ENCODE measurements at regions not wholly inside any gene's neighbourhood (a gene's known extent, or its start where the extent isn't known, plus 50 kb on each side); places are given as distances from the start of the nearest gene placed in this dataset.

DNA sequence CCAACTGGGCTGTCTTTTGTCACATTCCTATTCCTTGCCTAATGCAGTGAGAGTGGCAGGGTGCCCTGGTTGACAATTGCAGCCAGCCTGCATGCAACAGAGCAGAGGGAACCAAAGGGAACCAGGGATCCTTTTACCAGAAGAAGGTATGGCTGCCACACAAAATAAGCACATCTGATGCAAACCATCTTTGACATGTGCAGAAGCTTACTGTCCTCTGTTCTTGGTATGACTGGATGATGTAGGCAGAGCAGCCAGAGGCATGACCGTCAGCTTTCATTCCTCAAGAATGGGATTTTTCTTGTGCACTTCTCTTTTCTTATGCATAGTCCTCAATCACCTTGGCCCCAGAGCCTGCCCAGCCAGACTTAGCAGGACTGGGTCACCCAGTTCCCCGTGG is 116.1 kb downstream of the UQCRFS1 start:
- Histone ChIP-seq H3K36me3 (ENCODE audit: insufficient read depth, low read length) (no peaks in the 10 kb centered on the region), H3K4me1 (ENCODE audit: control insufficient read depth, insufficient read depth, low read length) (peaks cover 20% of the 10 kb centered on the region), H3K4me3 (ENCODE audit: low read length) (no peak overlapping the region), H3K4me2 (ENCODE audit: low read length) (no peak overlapping the region), H3K27me3 (ENCODE audit: control insufficient read depth, insufficient read depth, low read length) (no peaks in the 10 kb centered on the region), H3K9me3 (replicated peaks; ENCODE audit: low read length) (no peaks in the 10 kb centered on the region), H3K9ac (ENCODE audit: low read depth, low read length) (no peak overlapping the region)

DNA sequence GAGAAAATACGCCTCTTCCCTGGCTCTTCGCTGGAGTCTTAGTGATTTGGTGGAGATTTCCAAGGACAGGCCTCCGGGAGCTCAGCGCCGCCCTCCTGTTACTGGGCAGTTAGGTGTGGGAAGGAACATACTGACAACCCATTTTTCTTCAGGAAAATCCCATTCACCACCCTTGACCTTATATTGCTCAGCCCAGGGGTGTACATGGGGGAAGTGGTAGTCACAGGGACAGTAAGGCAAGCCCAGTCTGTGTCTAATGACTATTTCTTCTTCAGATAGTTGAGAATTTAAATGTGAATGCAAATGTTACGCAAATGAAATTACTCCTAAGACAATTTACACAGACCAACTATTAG is 119.4 kb downstream of the UQCRFS1 start:
- H3K4me3 ChIP-seq (ENCODE audit: low read length), result no peak overlapping the region
- peaks cover 7% of the 10 kb centered on the region for H3K4me1 ChIP-seq (ENCODE audit: control insufficient read depth, insufficient read depth, low read length)
- peaks cover 7% of the 10 kb centered on the region for H3K27me3 ChIP-seq (ENCODE audit: control insufficient read depth, insufficient read depth, low read length)
- H3K9me3 ChIP-seq (replicated peaks; ENCODE audit: low read length), result no peaks in the 10 kb centered on the region
- no peak overlapping the region for H3K4me2 ChIP-seq (ENCODE audit: low read length)
- no peaks in the 10 kb centered on the region for H3K36me3 ChIP-seq (ENCODE audit: insufficient read depth, low read length)
- no peak overlapping the region for H3K9ac ChIP-seq (ENCODE audit: low read depth, low read length)

DNA sequence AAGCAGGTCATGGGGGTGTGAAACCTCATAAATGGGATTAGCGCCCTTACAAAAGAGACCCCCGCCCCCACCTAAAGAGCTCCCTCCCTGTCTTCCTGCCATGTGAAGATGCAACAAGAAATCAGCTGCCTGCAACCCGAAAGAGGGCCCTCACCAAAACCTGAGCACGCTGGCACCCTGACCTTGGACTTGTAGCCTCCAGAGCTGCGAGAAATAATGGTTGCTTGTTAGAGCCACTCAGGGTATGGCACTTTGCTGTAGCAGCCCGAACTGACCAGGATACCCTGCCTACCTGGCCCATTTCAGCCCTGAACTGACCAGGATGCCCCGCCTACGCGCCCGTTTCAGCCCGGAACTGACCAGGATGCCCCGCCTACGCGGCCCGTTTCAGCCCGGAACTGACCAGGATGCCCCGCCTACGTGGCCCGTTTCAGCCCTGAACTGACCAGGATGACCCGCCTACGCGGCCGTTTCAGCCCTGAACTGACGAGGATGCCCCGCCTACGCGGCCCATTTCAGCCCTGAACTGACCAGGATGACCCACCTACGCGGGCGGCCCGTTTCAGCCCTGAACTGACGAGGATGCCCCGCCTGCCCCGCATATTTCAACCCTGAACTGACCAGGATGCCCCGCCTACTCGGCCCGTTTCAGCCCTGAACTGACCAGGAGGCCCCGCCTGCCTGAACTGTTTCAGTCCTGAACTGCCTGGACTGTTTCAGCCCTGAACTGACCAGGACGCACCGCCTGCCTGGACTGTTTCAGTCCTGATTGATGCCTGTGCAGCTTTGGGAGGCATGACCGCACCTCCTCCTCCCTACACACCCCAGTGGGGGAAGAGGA is 120.0 kb downstream of the UQCRFS1 start:
- Histone ChIP-seq H3K4me3 (ENCODE audit: low read length) (no peak overlapping the region), H3K36me3 (ENCODE audit: insufficient read depth, low read length) (no peaks in the 10 kb centered on the region), H3K4me1 (ENCODE audit: control insufficient read depth, insufficient read depth, low read length) (peaks cover 1% of the 10 kb centered on the region), H3K9me3 (replicated peaks; ENCODE audit: low read length) (no peaks in the 10 kb centered on the region), H3K9ac (ENCODE audit: low read depth, low read length) (no peak overlapping the region), H3K27me3 (ENCODE audit: control insufficient read depth, insufficient read depth, low read length) (peaks cover 7% of the 10 kb centered on the region), H3K4me2 (ENCODE audit: low read length) (no peak overlapping the region)

DNA sequence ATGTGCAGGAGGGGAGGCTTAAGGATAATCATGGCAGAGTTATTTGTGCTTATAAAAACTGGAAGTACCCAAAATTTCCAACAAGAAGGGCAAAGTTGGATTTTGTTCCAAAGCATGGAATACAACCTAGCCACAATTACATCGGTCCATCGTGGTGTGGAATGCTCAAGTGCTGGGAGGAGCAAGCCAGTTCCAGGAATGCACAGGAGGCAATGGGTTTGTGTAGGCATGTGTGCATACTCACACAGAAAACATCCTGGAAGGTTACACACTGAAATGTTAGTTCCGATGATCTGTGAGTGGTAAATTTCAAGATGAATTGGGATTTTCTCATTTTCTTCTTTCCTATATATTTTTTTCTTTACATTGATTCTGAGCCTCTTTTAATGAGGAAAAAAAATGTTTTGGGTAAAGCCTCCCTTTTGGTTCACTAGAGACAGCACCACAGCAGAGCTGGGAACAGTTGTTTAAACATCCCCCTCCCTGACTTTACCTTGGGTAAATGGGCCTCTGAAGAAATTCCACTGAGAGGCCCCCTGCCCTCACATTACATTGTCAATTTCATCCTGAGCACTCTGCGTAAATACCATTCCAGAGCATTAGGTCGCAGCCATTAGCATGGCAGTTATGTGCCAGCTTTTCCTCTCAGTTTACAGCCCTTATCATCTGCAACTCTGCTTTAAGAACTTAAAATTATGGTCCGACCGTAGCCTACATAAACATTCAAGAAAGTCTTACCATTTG is 122.0 kb downstream of the UQCRFS1 start:
- Histone ChIP-seq H3K9ac (ENCODE audit: low read depth, low read length) (no peak overlapping the region), H3K9me3 (replicated peaks; ENCODE audit: low read length) (no peaks in the 10 kb centered on the region), H3K27me3 (ENCODE audit: control insufficient read depth, insufficient read depth, low read length) (peaks cover 7% of the 10 kb centered on the region), H3K4me2 (ENCODE audit: low read length) (no peak overlapping the region), H3K36me3 (ENCODE audit: insufficient read depth, low read length) (no peaks in the 10 kb centered on the region), H3K4me3 (ENCODE audit: low read length) (no peak overlapping the region), H3K4me1 (ENCODE audit: control insufficient read depth, insufficient read depth, low read length) (no peaks in the 10 kb centered on the region)

DNA sequence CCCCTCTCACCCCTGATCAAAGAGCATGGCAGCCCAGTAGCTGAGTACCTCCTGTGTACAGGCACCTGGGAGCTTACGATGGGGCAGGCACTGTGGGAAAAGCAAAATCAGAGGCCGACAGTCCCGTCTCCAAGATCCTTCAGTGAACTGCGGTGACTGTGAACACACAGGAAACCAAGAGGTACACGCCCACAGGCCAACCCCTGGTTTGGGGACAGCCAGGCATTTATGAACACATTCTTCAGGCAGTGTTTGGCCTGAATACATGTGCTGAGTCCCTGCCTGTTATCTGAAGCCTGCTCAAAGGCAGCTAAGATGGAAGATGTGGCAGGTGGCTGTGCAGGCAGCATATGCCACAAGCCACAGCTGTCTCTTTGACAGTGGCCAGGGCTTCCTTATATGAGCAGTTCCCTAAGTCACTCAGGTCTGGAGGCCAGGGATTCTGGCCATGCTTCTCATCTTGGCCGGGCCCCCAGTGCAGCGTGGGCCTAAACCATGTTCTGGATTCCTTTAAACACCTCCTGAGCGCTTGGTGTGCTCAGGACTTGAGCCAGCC is 123.6 kb downstream of the UQCRFS1 start:
- Histone ChIP-seq H3K27me3 (ENCODE audit: control insufficient read depth, insufficient read depth, low read length) (peaks cover 14% of the 10 kb centered on the region), H3K4me3 (ENCODE audit: low read length) (no peak overlapping the region), H3K9ac (ENCODE audit: low read depth, low read length) (no peak overlapping the region), H3K4me2 (ENCODE audit: low read length) (no peak overlapping the region), H3K36me3 (ENCODE audit: insufficient read depth, low read length) (no peaks in the 10 kb centered on the region), H3K9me3 (replicated peaks; ENCODE audit: low read length) (no peaks in the 10 kb centered on the region), H3K4me1 (ENCODE audit: control insufficient read depth, insufficient read depth, low read length) (no peaks in the 10 kb centered on the region)

DNA sequence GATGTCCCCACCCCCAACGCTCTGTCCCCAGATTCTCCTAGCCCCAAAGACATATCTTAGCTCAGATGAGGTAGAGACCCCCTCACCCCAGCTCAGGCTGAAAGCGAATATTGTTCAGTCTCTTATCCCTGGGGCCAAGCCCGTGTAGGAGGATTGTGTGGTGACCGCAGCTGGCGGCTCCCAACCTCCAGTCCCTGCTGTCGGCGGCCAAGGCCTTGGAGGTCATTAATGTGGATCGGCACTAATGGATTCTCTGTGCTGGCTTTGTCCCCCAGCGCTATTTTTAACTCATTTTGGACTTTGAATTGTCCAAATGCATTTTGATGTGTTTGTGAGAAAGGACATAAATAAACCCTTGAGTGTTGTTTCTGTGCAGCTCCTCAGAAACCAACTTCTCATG is 124.2 kb downstream of the UQCRFS1 start:
- Histone ChIP-seq H3K4me1 (ENCODE audit: control insufficient read depth, insufficient read depth, low read length) (no peaks in the 10 kb centered on the region), H3K9ac (ENCODE audit: low read depth, low read length) (no peak overlapping the region), H3K36me3 (ENCODE audit: insufficient read depth, low read length) (no peaks in the 10 kb centered on the region), H3K4me3 (ENCODE audit: low read length) (no peak overlapping the region), H3K9me3 (replicated peaks; ENCODE audit: low read length) (no peaks in the 10 kb centered on the region), H3K27me3 (ENCODE audit: control insufficient read depth, insufficient read depth, low read length) (peaks cover 19% of the 10 kb centered on the region), H3K4me2 (ENCODE audit: low read length) (no peak overlapping the region)

DNA sequence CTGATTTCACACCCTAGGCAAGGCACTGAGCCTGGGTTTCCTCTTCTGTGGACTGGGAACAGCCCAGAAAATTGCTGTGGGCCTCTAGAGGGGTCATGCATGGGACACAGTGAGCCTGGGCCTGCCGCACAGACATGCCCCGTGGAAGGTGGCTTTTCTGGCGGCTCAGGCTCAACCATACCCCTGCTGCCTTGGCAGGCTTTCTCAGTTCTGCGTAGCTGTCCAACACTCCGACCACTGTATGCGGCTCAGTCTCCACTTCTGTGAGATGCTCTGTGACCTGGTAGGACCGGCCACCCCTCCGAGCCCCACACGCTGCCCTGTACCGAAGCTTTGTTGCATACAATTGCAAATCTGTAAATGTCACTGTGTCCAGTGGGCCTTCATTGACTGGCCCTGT is 126.3 kb downstream of the UQCRFS1 start:
- no peak overlapping the region for H3K4me3 ChIP-seq (ENCODE audit: low read length)
- no peaks in the 10 kb centered on the region for H3K4me1 ChIP-seq (ENCODE audit: control insufficient read depth, insufficient read depth, low read length)
- H3K9me3 ChIP-seq (replicated peaks; ENCODE audit: low read length), result no peaks in the 10 kb centered on the region
- no peak overlapping the region for H3K9ac ChIP-seq (ENCODE audit: low read depth, low read length)
- H3K36me3 ChIP-seq (ENCODE audit: insufficient read depth, low read length), result no peaks in the 10 kb centered on the region
- H3K27me3 ChIP-seq (ENCODE audit: control insufficient read depth, insufficient read depth, low read length), result peaks cover 25% of the 10 kb centered on the region
- H3K4me2 ChIP-seq (ENCODE audit: low read length), result no peak overlapping the region

DNA sequence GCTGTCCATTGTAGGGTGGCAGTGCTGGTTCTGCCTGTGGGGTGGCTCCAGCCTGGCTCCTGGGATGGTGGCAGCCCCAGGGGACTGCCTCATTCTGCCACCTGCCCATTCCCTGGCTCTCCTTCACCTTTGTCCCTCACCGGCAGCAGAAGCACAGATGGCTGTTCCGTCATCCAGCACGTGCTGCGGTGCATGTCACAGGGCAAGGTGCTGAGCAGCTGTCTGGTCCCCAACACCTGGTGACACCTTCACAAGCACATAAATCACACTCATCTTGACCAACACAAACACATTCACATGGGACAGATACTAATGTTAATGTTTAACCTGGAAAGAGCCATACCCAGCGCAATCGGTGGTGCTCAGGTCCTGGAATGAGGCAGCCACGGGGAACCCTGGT is 126.8 kb downstream of the UQCRFS1 start:
- Histone ChIP-seq H3K4me2 (ENCODE audit: low read length) (no peak overlapping the region), H3K9me3 (replicated peaks; ENCODE audit: low read length) (no peaks in the 10 kb centered on the region), H3K9ac (ENCODE audit: low read depth, low read length) (no peak overlapping the region), H3K27me3 (ENCODE audit: control insufficient read depth, insufficient read depth, low read length) (peaks cover 25% of the 10 kb centered on the region), H3K4me3 (ENCODE audit: low read length) (no peak overlapping the region), H3K36me3 (ENCODE audit: insufficient read depth, low read length) (no peaks in the 10 kb centered on the region), H3K4me1 (ENCODE audit: control insufficient read depth, insufficient read depth, low read length) (no peaks in the 10 kb centered on the region)

DNA sequence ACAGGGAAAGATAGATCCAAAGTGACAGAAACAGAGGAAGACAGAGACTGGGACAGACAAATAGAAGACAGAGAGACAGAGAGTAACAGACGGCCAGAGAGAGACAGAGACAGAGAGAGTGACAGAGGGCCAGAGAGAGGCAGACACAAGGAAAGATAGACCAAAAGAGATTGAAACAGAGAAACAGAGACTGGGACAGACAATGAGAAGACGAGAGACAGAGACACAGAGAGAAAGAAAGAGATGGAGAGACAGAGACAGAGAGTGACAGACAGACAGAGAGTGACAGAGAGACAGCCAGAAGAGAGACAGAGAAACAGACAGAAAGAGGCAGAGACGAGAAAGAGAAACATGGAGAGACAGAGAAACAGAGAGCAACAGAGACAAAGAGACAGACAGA is 127.3 kb downstream of the UQCRFS1 start:
- Histone ChIP-seq H3K4me1 (ENCODE audit: control insufficient read depth, insufficient read depth, low read length) (no peaks in the 10 kb centered on the region), H3K9ac (ENCODE audit: low read depth, low read length) (no peak overlapping the region), H3K4me2 (ENCODE audit: low read length) (no peak overlapping the region), H3K27me3 (ENCODE audit: control insufficient read depth, insufficient read depth, low read length) (peaks cover 28% of the 10 kb centered on the region), H3K9me3 (replicated peaks; ENCODE audit: low read length) (no peaks in the 10 kb centered on the region), H3K36me3 (ENCODE audit: insufficient read depth, low read length) (no peaks in the 10 kb centered on the region), H3K4me3 (ENCODE audit: low read length) (no peak overlapping the region)

DNA sequence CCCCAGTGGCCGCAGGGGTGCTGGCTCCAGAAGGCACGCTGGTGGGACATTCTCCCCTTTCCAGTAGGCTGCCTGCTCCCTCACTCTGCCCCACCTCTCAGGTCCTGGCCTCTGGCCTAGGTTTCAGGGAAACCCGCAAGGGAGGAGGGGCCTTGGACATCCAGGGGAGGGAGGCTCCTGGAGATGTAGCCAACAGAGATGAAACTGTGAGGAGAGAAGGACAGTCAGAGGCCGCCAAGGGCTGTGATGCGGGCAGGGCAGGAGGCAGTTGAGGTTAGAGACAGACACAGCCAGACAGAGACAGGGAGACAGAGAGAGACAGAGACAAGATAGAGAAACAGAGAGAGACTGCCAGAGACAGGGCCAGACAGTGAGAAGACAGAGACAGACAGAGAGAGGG is 127.7 kb downstream of the UQCRFS1 start:
- Histone ChIP-seq H3K27me3 (ENCODE audit: control insufficient read depth, insufficient read depth, low read length) (peaks cover 28% of the 10 kb centered on the region), H3K4me1 (ENCODE audit: control insufficient read depth, insufficient read depth, low read length) (no peaks in the 10 kb centered on the region), H3K36me3 (ENCODE audit: insufficient read depth, low read length) (no peaks in the 10 kb centered on the region), H3K9ac (ENCODE audit: low read depth, low read length) (no peak overlapping the region), H3K9me3 (replicated peaks; ENCODE audit: low read length) (no peaks in the 10 kb centered on the region), H3K4me2 (ENCODE audit: low read length) (no peak overlapping the region), H3K4me3 (ENCODE audit: low read length) (no peak overlapping the region)

DNA sequence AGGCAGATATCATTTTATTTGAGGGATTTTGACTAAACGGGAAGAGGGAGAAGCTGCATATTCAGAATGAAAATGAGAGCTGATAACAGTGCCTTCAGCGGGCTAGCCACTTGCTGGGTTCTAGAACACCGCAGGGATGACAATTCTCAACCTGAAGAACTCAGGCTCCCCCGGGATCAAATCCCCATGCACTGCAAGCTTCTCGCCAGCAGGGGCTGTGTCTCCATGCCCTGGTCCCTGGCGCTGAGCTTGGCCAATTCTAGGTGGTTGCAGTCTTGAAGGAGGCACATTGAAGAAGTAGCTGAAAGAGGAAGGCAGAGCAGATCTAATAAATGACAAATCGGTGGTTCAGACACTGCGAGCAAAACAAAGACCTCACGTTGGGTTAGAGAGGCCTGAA is 128.7 kb downstream of the UQCRFS1 start:
- Histone ChIP-seq H3K9ac (ENCODE audit: low read depth, low read length) (no peak overlapping the region), H3K4me3 (ENCODE audit: low read length) (no peak overlapping the region), H3K36me3 (ENCODE audit: insufficient read depth, low read length) (no peaks in the 10 kb centered on the region), H3K27me3 (ENCODE audit: control insufficient read depth, insufficient read depth, low read length) (peaks cover 26% of the 10 kb centered on the region), H3K9me3 (replicated peaks; ENCODE audit: low read length) (no peaks in the 10 kb centered on the region), H3K4me1 (ENCODE audit: control insufficient read depth, insufficient read depth, low read length) (no peaks in the 10 kb centered on the region), H3K4me2 (ENCODE audit: low read length) (no peak overlapping the region)
